GM23248 (cell line): ENCODE measurements at regions not wholly inside any gene's neighbourhood (a gene's known extent, or its start where the extent isn't known, plus 50 kb on each side); places are given as distances from the start of the nearest gene placed in this dataset.

ENCODE experiments used
- DNase-seq: peaks from one replicate; pipeline ENCODE4 v3.0.0-alpha.2; 2015
- H2AFZ ChIP-seq: fragments of 200-600 bp; sonication (generic); 2 replicates; pipeline ENCODE4 v1.6.1; 2016; ENCODE audit warnings: antibody characterized with exemption
- H3F3A ChIP-seq: fragments of 200-600 bp; sonication (generic); 2 replicates; pipeline ENCODE4 v1.6.1; 2016; ENCODE audit warnings: mild to moderate bottlenecking, antibody characterized with exemption, mixed run types; ENCODE audit not compliant: insufficient read depth
- H3K27ac ChIP-seq: fragments of 200-600 bp; sonication (generic); 2 replicates; pipeline ENCODE4 v1.5.1; 2016; ENCODE audit warnings: mild to moderate bottlenecking
- H3K27me3 ChIP-seq: fragments of 200-600 bp; sonication (generic); replicated peaks from 2 replicates; pipeline ENCODE4 v1.6.1; 2016; ENCODE audit warnings: mild to moderate bottlenecking; ENCODE audit not compliant: insufficient read depth
- H3K36me3 ChIP-seq: fragments of 200-600 bp; sonication (generic); 2 replicates; pipeline ENCODE4 v1.6.1; 2016; ENCODE audit warnings: low read depth, mild to moderate bottlenecking
- H3K4me1 ChIP-seq: fragments of 200-600 bp; sonication (generic); 2 replicates; pipeline ENCODE4 v1.6.1; 2016; ENCODE audit warnings: mild to moderate bottlenecking; ENCODE audit not compliant: insufficient read depth
- H3K4me2 ChIP-seq: fragments of 200-600 bp; sonication (generic); one replicate; pipeline ENCODE4 v1.6.1; 2016; ENCODE audit warnings: mild to moderate bottlenecking; ENCODE audit not compliant: unreplicated experiment
- H3K4me3 ChIP-seq: fragments of 200-600 bp; sonication (generic); 2 replicates; pipeline ENCODE4 v1.5.1; 2016; ENCODE audit warnings: mild to moderate bottlenecking
- H3K79me2 ChIP-seq: fragments of 200-600 bp; sonication (generic); 2 replicates; pipeline ENCODE4 v1.6.1; 2016; ENCODE audit warnings: mild to moderate bottlenecking; ENCODE audit not compliant: insufficient read depth
- H3K9ac ChIP-seq: fragments of 200-600 bp; sonication (generic); 2 replicates; pipeline ENCODE4 v1.6.1; 2016; ENCODE audit warnings: mild to moderate bottlenecking
- H3K9me2 ChIP-seq: fragments of 200-600 bp; sonication (generic); 2 replicates; pipeline ENCODE4 v1.6.1; 2016; ENCODE audit warnings: mixed run types, mild to moderate bottlenecking, moderate library complexity; ENCODE audit not compliant: insufficient read depth
- H3K9me3 ChIP-seq: fragments of 200-600 bp; sonication (generic); one replicate; pipeline ENCODE4 v1.6.1; 2017; ENCODE audit warnings: low read depth
- H4K20me1 ChIP-seq: fragments of 200-600 bp; sonication (generic); 2 replicates; pipeline ENCODE4 v1.6.0; 2016; ENCODE audit not compliant: insufficient read depth
- EZH2 ChIP-seq: fragments of 200-600 bp; sonication (generic); IDR thresholded peaks from 2 replicates; pipeline ENCODE4 v1.6.1; 2018; ENCODE audit warnings: antibody characterized with exemption, mild to moderate bottlenecking; ENCODE audit not compliant: insufficient read depth, poor library complexity, severe bottlenecking
- EZH2phosphoT487 ChIP-seq: fragments of 200-600 bp; sonication (generic); IDR thresholded peaks from 2 replicates; pipeline ENCODE4 v1.6.1; 2018; ENCODE audit warnings: antibody characterized with exemption, moderate library complexity, mild to moderate bottlenecking, low read depth; ENCODE audit not compliant: insufficient read depth
- WGBS, 2 experiments: methylation state at CpG; one replicate each; pipeline ENCODE4 v1.1.6; 2015 to 2017; ENCODE audit warnings: low lambda C conversion rate in 2 of 2, low coverage in 1 of 2; ENCODE audit errors: missing lambda C conversion rate in 2 of 2; 5-methylcytosine and 5-hydroxymethylcytosine counted together
- in situ Hi-C: fragments of 300-500 bp; cut with MboI; formaldehyde crosslinking; loops from 2 replicates; pipeline ENCODE4 v1.15.0; 2020

DNA sequence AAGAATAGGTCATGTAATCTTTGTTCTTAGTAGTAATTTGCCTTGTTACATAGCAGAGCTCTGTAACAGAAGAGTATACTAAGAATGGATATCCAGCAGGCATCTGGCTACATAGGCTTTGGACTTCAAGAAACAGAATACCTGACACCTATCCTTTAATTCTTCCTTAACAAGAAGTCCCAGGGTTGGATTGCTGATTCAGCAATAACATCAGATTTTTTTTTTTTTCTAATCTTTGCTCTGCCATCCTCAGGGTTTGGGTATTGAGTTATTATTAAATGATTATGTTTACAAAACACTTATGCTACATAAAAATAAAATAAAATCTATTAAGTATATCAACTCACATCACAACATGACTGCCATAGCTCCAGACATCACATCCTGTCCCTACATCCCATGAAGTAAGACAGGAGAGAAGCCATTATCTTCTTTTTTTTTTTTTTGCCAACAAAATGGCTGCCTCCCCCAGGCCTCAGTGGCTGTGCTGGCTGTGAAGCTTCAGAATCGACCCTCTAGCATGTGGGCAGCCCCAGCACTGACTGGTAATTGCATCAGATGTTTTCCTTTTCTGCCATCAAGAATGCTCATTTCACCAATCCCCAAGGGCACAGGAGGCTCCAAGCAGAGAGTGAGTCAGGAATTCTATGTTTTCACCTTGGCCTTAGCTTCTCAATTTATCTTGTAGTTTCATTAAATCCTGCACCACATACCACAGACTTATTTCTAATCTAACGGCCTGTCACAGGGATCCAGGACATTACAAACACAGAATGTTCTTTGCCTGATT is 186.2 kb downstream of the DICER1 start:
- peak overlapping the region; percentile 62; the same call in 1 of the 2 replicates for H2AFZ ChIP-seq
- DNase-seq, result peak; percentile 21
- no peak overlapping the region for H3K27ac ChIP-seq

GRCh38 chr14:94969766-94970165 is 187.6 kb downstream of the DICER1 start:
- H3K9me2 ChIP-seq, result no peaks in the 10 kb centered on the region
- H2AFZ ChIP-seq, result no peak overlapping the region
- in situ Hi-C loops, result no loop called here
- H3K27me3 ChIP-seq, result no peaks in the 10 kb centered on the region
- TF ChIP-seq EZH2phosphoT487 (no peak), EZH2 (no peak)
- no peak overlapping the region for H3K27ac ChIP-seq
- H3K79me2 ChIP-seq, result no peaks in the 10 kb centered on the region
- H3K4me3 ChIP-seq, result no peak overlapping the region
- H3K4me2 ChIP-seq, result no peak overlapping the region
- H3K9me3 ChIP-seq, result no peaks in the 10 kb centered on the region
- H3F3A ChIP-seq, result no peaks in the 10 kb centered on the region
- DNase-seq, result no peak
- no peak overlapping the region for H3K9ac ChIP-seq
- WGBS, 2 experiments, result 4 to 7% methylated on average over 4 of the region's 4 CpGs
- no peaks in the 10 kb centered on the region for H3K36me3 ChIP-seq
- H4K20me1 ChIP-seq, result no peaks in the 10 kb centered on the region
- H3K4me1 ChIP-seq, result no peaks in the 10 kb centered on the region

More for the DNA sequence above, 186.2 kb downstream of the DICER1 start:
- Histone ChIP-seq H3K9ac (no peak overlapping the region), H3K4me1 (no peaks in the 10 kb centered on the region), H3K79me2 (no peaks in the 10 kb centered on the region), H3K36me3 (no peaks in the 10 kb centered on the region), H3F3A (no peaks in the 10 kb centered on the region), H3K9me3 (no peaks in the 10 kb centered on the region), H4K20me1 (no peaks in the 10 kb centered on the region), H3K4me3 (no peak overlapping the region), H3K4me2 (no peak overlapping the region), H3K9me2 (no peaks in the 10 kb centered on the region), H3K27me3 (no peaks in the 10 kb centered on the region)
- WGBS, 2 experiments, result 4 to 5% methylated on average over 2 of the region's 2 CpGs
- TF ChIP-seq EZH2phosphoT487 (no peak), EZH2 (no peak)
- in situ Hi-C loops, result no loop called here

- Histone ChIP-seq H3K4me3 (no peak overlapping the region), H3K9me2 (no peaks in the 10 kb centered on the region), H3K9me3 (no peaks in the 10 kb centered on the region), H3K4me2 (no peak overlapping the region), H3K9ac (no peak overlapping the region), H2AFZ (no peak overlapping the region), H3K36me3 (no peaks in the 10 kb centered on the region), H3K27me3 (no peaks in the 10 kb centered on the region; the same call in 1 of the 2 replicates), H3K4me1 (no peaks in the 10 kb centered on the region), H3K79me2 (no peaks in the 10 kb centered on the region), H4K20me1 (no peaks in the 10 kb centered on the region), H3F3A (no peaks in the 10 kb centered on the region), H3K27ac (no peak overlapping the region)
- DNase-seq, result no peak
- TF ChIP-seq EZH2 (no peak), EZH2phosphoT487 (no peak)
- WGBS, 2 experiments, result 24 to 26% methylated on average over 2 of the region's 2 CpGs
- in situ Hi-C loops, result no loop called here
These were observed 190.5 kb downstream of the DICER1 start for GRCh38 chr14:94966868-94967267.

DNA sequence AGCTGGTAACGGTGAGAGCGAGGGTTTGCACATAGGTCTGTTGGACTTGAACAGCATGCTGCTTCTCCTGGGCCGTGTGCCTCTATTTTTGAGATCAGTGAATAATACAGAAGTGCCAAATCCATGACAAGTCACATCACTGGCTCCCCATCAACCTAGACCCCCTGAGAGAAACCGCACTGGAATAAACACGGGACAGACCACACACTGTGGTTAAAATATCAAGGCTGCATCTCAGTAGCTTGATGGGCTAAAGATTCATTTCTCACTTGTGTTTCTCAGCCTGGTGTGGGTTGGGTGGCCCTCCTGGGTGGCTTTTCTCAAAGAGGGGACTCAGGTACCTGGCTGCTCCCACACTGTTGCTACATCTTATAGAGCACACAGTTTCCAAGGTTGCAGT is 191.0 kb downstream of the DICER1 start:
- Histone ChIP-seq H3K27ac (no peak overlapping the region), H3K9ac (no peak overlapping the region), H2AFZ (no peak overlapping the region), H3K27me3 (no peaks in the 10 kb centered on the region; the same call in 1 of the 2 replicates), H3K36me3 (no peaks in the 10 kb centered on the region), H3K9me3 (no peaks in the 10 kb centered on the region), H3K4me2 (no peak overlapping the region), H3K9me2 (no peaks in the 10 kb centered on the region), H3F3A (no peaks in the 10 kb centered on the region), H4K20me1 (no peaks in the 10 kb centered on the region), H3K79me2 (no peaks in the 10 kb centered on the region), H3K4me1 (no peaks in the 10 kb centered on the region), H3K4me3 (no peak overlapping the region)
- no peak for DNase-seq
- 57 to 63% methylated on average over 5 of the region's 5 CpGs for WGBS, 2 experiments
- no peak for TF ChIP-seq EZH2phosphoT487
- no peak for TF ChIP-seq EZH2
- in situ Hi-C loops, result no loop called here
